ENCODE measurements at regions not wholly inside any gene's neighbourhood (a gene's known extent, or its start where the extent isn't known, plus 50 kb on each side); places are given as distances from the start of the nearest gene placed in this dataset.
A peak's percentile ranks its signal among the peaks of the same experiment; 100 is the strongest.

- DNase-seq (ENCODE audit: low spot score): peak; percentile 79
- TF ChIP-seq CTCF (conservative IDR thresholded peaks at IDR 0.05; ENCODE audit: low read depth): no peak
- peak overlapping the region; percentile 76 for H3K27ac ChIP-seq
- ChIA-PET POLR2A (ENCODE audit: low non-redundant PET) (no interaction called here), CTCF (no interaction called here)
These were observed 294.5 kb upstream of the TAS2R1 start for GRCh38 chr5:9924614-9925013.

GRCh38 chr5:9922719-9923118 lies 292.6 kb upstream of the TAS2R1 start:
- ChIA-PET POLR2A (ENCODE audit: low non-redundant PET) (no interaction called here), CTCF (no interaction called here)
- H3K27ac ChIP-seq: no peak overlapping the region
- peak; percentile 25; the same call in 1 of the 2 replicates for TF ChIP-seq CTCF (conservative IDR thresholded peaks at IDR 0.05; ENCODE audit: low read depth)
- DNase-seq (ENCODE audit: low spot score): no peak

- no peak for DNase-seq (ENCODE audit: low spot score)
- H3K27ac ChIP-seq: no peak overlapping the region
- TF ChIP-seq CTCF (conservative IDR thresholded peaks at IDR 0.05; ENCODE audit: low read depth): no peak
- ChIA-PET CTCF (no interaction called here), POLR2A (ENCODE audit: low non-redundant PET) (no interaction called here)
These were observed 290.5 kb upstream of the TAS2R1 start for GRCh38 chr5:9920697-9921096.

- H3K27ac ChIP-seq: no peak overlapping the region
- no peak for DNase-seq (ENCODE audit: low spot score)
- no peak for TF ChIP-seq CTCF (conservative IDR thresholded peaks at IDR 0.05; ENCODE audit: low read depth)
- ChIA-PET CTCF (interaction anchor here (0.6 kb wide), 1 partner anchor 286 kb away, joined by 3 read pairs; no protein-coding TSS in a partner anchor), POLR2A (ENCODE audit: low non-redundant PET) (no interaction called here)
These were observed 289.3 kb upstream of the TAS2R1 start for GRCh38 chr5:9919306-9920030.

GRCh38 chr5:9905661-9906060 lies 275.5 kb upstream of the TAS2R1 start:
- DNase-seq (ENCODE audit: low spot score): no peak
- TF ChIP-seq CTCF (conservative IDR thresholded peaks at IDR 0.05; ENCODE audit: low read depth): no peak
- ChIA-PET POLR2A (ENCODE audit: low non-redundant PET) (no interaction called here), CTCF (no interaction called here)
- H3K27ac ChIP-seq: no peak overlapping the region

GRCh38 chr5:9903801-9904200 lies 273.6 kb upstream of the TAS2R1 start:
- no peak for TF ChIP-seq CTCF (conservative IDR thresholded peaks at IDR 0.05; ENCODE audit: low read depth)
- ChIA-PET POLR2A (ENCODE audit: low non-redundant PET) (no interaction called here), CTCF (no interaction called here)
- no peak for DNase-seq (ENCODE audit: low spot score)
- no peak overlapping the region for H3K27ac ChIP-seq

Measured in RWPE1 (cell line).